CD4-positive, alpha-beta T cell (primary cell): ENCODE measurements at regions not wholly inside any gene's neighbourhood (a gene's known extent, or its start where the extent isn't known, plus 50 kb on each side); places are given as distances from the start of the nearest gene placed in this dataset.

ENCODE experiments used
- ATAC-seq: fragments of 200-7000 bp; cut with Tn5 transposase; one replicate; pipeline ENCODE4 v1.10.0; 2022; ENCODE audit warnings: mild to moderate bottlenecking; ENCODE audit not compliant: poor library complexity
- CTCF ChIA-PET: fragments of 350-600 bp; sonication (Branson Sonifier 250); formaldehyde crosslinking; loops from one replicate; lab custom pipeline; 2021; ENCODE audit warnings: antibody characterized with exemption, inconsistent platforms; lab: Charles Lee
- POLR2A ChIA-PET: fragments of 350-600 bp; sonication (Branson Sonifier 250); formaldehyde crosslinking; loops from one replicate; lab custom pipeline; 2021; ENCODE audit warnings: antibody characterized with exemption, inconsistent platforms; lab: Charles Lee
- DNase-seq, 14 experiments: peaks; one replicate each; pipeline ENCODE4 v3.0.0-alpha.2; 2013 to 2020; ENCODE audit warnings: mixed read lengths in 2 of 14
- H3K27ac ChIP-seq, 2 donors: one replicate each; pipeline versions ENCODE4 v1.5.1 to v1.7.0; 2013; ENCODE audit warnings: low read length in 2 of 2, low read depth in 1 of 2, mild to moderate bottlenecking in 1 of 2
- H3K27me3 ChIP-seq, 2 experiments: 1 replicate in 1 of 2; 2 replicates in 1 of 2; pipeline versions ENCODE4 v1.6.1 to v1.7.0; 2013; ENCODE audit warnings: low read length in 2 of 2, control low read depth in 1 of 2, mild to moderate bottlenecking in 1 of 2, moderate library complexity in 1 of 2; ENCODE audit not compliant: insufficient read depth in 2 of 2, control insufficient read depth in 1 of 2
- H3K36me3 ChIP-seq: one replicate; pipeline ENCODE4 v1.6.1; 2013; ENCODE audit warnings: low read length, control low read depth; ENCODE audit not compliant: insufficient read depth
- H3K4me1 ChIP-seq: one replicate; pipeline ENCODE4 v1.6.1; 2013; ENCODE audit warnings: low read length, control low read depth; ENCODE audit not compliant: insufficient read depth
- H3K4me3 ChIP-seq: one replicate; pipeline ENCODE4 v1.5.1; 2013; ENCODE audit warnings: mild to moderate bottlenecking, low read length, moderate library complexity
- H3K9me3 ChIP-seq, 2 experiments: 1 replicate in 1 of 2; 2 replicates in 1 of 2; pipeline versions ENCODE4 v1.6.1 to v1.7.0; 2013; ENCODE audit warnings: low read length in 2 of 2, mild to moderate bottlenecking in 2 of 2, control low read depth in 1 of 2, moderate library complexity in 1 of 2; ENCODE audit not compliant: control insufficient read depth in 1 of 2, insufficient read depth in 1 of 2
- H3K27ac Mint-ChIP-seq: one replicate; pipeline ENCODE4 v1.8.0; 2020; ENCODE audit warnings: mixed read lengths
- H3K27me3 Mint-ChIP-seq: one replicate; pipeline ENCODE4 v1.8.0; 2021; ENCODE audit warnings: mixed read lengths
- H3K36me3 Mint-ChIP-seq: one replicate; pipeline ENCODE4 v1.8.0; 2021; ENCODE audit warnings: low read depth, mixed read lengths
- H3K4me1 Mint-ChIP-seq: one replicate; pipeline ENCODE4 v1.8.0; 2021; ENCODE audit warnings: low read depth, mixed read lengths
- H3K4me3 Mint-ChIP-seq: one replicate; pipeline ENCODE4 v1.8.0; 2020; ENCODE audit warnings: mild to moderate bottlenecking, mixed read lengths
- H3K9me3 Mint-ChIP-seq: one replicate; pipeline ENCODE4 v1.8.0; 2020; ENCODE audit warnings: mixed read lengths
- intact Hi-C, 2 experiments: fragments of 100-400 bp; cut with DNase I in 1 of 2; cut with micrococcal nuclease in 1 of 2; formaldehyde crosslinking; loops; one replicate each; pipeline versions ENCODE4 v1.15.1 to v1.9.0; 2023 to 2025; cut with DNase I, micrococcal nuclease
- TF ChIP-seq, protein P1 (sequence below): fragments of 200-600 bp; IDR thresholded peaks from one replicate; pipeline ENCODE4 v1.8.0; 2022; ENCODE audit warnings: antibody characterized with exemption, mild to moderate bottlenecking

DNA sequence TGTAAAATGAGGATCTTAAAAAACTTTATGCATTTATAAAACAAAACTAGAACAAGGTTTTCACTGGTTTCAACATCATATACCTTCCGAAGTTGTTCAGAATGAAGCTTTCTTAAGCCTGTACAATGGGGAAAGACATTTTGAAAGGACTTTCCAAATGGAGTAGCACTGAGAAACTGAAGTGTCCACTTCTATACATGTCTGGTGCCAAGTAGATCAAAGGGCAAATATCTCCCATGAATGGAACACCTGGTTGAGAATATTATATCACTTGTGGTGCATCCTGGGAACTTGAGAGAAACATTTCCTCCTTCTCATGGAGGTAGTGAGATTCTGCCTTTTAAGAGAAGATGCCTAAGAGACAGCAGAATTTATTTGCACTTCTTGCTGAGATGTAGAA is 182.1 kb upstream of the ACTBL2 start:
- CTCF ChIA-PET, result no interaction called here
- H3K4me3 Mint-ChIP-seq, result no peak overlapping the region
- Histone ChIP-seq H3K9me3 (no peaks in the 10 kb centered on the region), H3K4me1 (no peaks in the 10 kb centered on the region), H3K27me3 (no peaks in the 10 kb centered on the region), H3K4me3 (no peak overlapping the region), H3K27ac (no peak overlapping the region), H3K36me3 (no peaks in the 10 kb centered on the region)
- no peaks in the 10 kb centered on the region for H3K9me3 Mint-ChIP-seq
- H3K27me3 Mint-ChIP-seq, result peaks cover 16% of the 10 kb centered on the region
- POLR2A ChIA-PET, result no interaction called here
- no peak overlapping the region for H3K27ac Mint-ChIP-seq
- ATAC-seq, result no peak
- H3K36me3 Mint-ChIP-seq, result no peaks in the 10 kb centered on the region
- no peaks in the 10 kb centered on the region for H3K4me1 Mint-ChIP-seq
- TF ChIP-seq, protein P1, sequence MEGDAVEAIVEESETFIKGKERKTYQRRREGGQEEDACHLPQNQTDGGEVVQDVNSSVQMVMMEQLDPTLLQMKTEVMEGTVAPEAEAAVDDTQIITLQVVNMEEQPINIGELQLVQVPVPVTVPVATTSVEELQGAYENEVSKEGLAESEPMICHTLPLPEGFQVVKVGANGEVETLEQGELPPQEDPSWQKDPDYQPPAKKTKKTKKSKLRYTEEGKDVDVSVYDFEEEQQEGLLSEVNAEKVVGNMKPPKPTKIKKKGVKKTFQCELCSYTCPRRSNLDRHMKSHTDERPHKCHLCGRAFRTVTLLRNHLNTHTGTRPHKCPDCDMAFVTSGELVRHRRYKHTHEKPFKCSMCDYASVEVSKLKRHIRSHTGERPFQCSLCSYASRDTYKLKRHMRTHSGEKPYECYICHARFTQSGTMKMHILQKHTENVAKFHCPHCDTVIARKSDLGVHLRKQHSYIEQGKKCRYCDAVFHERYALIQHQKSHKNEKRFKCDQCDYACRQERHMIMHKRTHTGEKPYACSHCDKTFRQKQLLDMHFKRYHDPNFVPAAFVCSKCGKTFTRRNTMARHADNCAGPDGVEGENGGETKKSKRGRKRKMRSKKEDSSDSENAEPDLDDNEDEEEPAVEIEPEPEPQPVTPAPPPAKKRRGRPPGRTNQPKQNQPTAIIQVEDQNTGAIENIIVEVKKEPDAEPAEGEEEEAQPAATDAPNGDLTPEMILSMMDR, result no peak
- intact Hi-C loops, result no loop called here
- DNase-seq, result no peak

DNA sequence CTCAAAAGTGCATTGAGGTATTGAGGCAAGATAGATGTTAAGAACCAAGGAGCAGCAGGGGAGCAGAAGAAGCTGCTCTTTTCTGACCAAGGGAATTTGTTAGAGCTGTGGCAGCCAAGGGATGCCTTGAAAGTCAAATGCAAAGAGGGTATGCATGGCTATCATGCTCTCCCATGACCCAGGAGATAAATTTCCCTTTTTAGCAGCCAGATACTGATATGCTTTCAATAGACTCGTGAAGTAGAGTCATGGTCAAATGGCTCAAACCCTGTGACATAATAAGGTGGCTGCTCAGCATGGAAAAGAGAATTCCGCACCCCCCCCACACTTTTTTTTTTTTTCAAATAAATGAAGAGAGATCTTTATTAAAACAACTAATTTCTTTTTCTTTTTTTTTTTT is 180.9 kb upstream of the ACTBL2 start:
- H3K4me3 ChIP-seq, result no peak overlapping the region
- ATAC-seq, result no peak
- CTCF ChIA-PET, result no interaction called here

DNA sequence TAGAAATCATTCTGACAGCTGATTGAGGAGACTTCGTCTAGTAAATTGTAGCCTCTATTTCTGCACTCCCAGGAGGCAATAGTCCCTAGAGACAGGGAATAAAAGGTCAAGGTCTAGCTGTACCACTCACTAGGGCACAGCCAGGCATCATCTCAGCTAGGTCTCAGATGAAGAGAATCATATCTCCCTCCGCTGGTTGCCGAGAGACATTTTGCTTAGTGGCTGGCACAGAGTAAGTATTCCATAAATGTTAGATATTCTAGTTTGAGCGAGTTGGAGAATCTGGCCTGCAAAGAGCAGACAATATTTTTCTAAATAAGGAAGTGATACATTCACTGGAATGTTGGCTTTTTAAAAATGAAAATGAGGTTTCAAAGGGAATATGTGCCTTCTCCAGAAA is 180.4 kb upstream of the ACTBL2 start:
- ATAC-seq, result no peak
- Histone ChIP-seq H3K27ac (no peak overlapping the region), H3K4me1 (no peaks in the 10 kb centered on the region), H3K4me3 (no peak overlapping the region), H3K36me3 (no peaks in the 10 kb centered on the region), H3K27me3 (no peaks in the 10 kb centered on the region), H3K9me3 (no peaks in the 10 kb centered on the region)
- H3K36me3 Mint-ChIP-seq, result no peaks in the 10 kb centered on the region
- intact Hi-C loops, result no loop called here
- H3K4me3 Mint-ChIP-seq, result no peak overlapping the region
- H3K9me3 Mint-ChIP-seq, result no peaks in the 10 kb centered on the region
- peaks cover 16% of the 10 kb centered on the region for H3K27me3 Mint-ChIP-seq
- TF ChIP-seq, protein P1, result no peak
- no peak overlapping the region for H3K27ac Mint-ChIP-seq
- ChIA-PET POLR2A (no interaction called here), CTCF (no interaction called here)
- H3K4me1 Mint-ChIP-seq, result no peaks in the 10 kb centered on the region
- no peak for DNase-seq

More for the DNA sequence above, 180.9 kb upstream of the ACTBL2 start:
- no peak overlapping the region for H3K27ac Mint-ChIP-seq
- Histone ChIP-seq H3K36me3 (no peaks in the 10 kb centered on the region), H3K9me3 (no peaks in the 10 kb centered on the region), H3K27me3 (no peaks in the 10 kb centered on the region), H3K4me1 (no peaks in the 10 kb centered on the region), H3K27ac (no peak overlapping the region)
- TF ChIP-seq, protein P1, result no peak
- H3K4me3 Mint-ChIP-seq, result no peak overlapping the region
- no peaks in the 10 kb centered on the region for H3K36me3 Mint-ChIP-seq
- intact Hi-C loops, result no loop called here
- no peaks in the 10 kb centered on the region for H3K9me3 Mint-ChIP-seq
- POLR2A ChIA-PET, result no interaction called here
- no peaks in the 10 kb centered on the region for H3K4me1 Mint-ChIP-seq
- DNase-seq, result no peak
- H3K27me3 Mint-ChIP-seq, result peaks cover 16% of the 10 kb centered on the region
